Posterior vena cava (tissue), 2 donors: ENCODE measurements at regions not wholly inside any gene's neighbourhood (a gene's known extent, or its start where the extent isn't known, plus 50 kb on each side); places are given as distances from the start of the nearest gene placed in this dataset.
"Not testable (repeated sequence)": the region's sequence is repeated elsewhere in the genome, so short reads cannot be mapped to it uniquely, and the experiment has no call there.

ENCODE experiments used
- DNase-seq: peaks from one replicate; pipeline ENCODE4 v3.0.0-alpha.2; 2020; ENCODE audit warnings: low spot score
- intact Hi-C, 2 donors: fragments of 100-400 bp; cut with DNase I; formaldehyde crosslinking; loops; one replicate each; pipeline versions ENCODE4 v1.14.1 to v1.14.2; 2022 to 2023
- donor health status: DM: yes; HTN: yes; CAD: no.
- donor health status: DM: yes; HTN: yes; CAD: no.

- intact Hi-C loops, result no loop called here
- DNase-seq, result no peak
Measured at GRCh38 chr14:53861781-53862180, 94.8 kb downstream of the BMP4 start.

GRCh38 chr14:53858345-53858684 is 98.3 kb downstream of the BMP4 start:
- intact Hi-C loops, result no loop called here

GRCh38 chr14:53857625-53858344 is 98.8 kb downstream of the BMP4 start:
- intact Hi-C loops, result no loop called here

More at GRCh38 chr14:53858345-53858684, 98.3 kb downstream of the BMP4 start:
- no peak for DNase-seq

GRCh38 chr14:53855574-53855973 is 101.1 kb downstream of the BMP4 start:
- no peak for DNase-seq
- intact Hi-C loops, result no loop called here

More at GRCh38 chr14:53857625-53858344, 98.8 kb downstream of the BMP4 start:
- DNase-seq, result no peak

- no peak for DNase-seq
- intact Hi-C loops, result no loop called here
Measured at GRCh38 chr14:53855127-53855526, 101.5 kb downstream of the BMP4 start.

GRCh38 chr14:53851394-53852090 is 105.1 kb downstream of the BMP4 start:
- DNase-seq, result no peak
- intact Hi-C loops, result no loop called here

GRCh38 chr14:53850714-53851296 is 105.8 kb downstream of the BMP4 start:
- no peak for DNase-seq
- intact Hi-C loops, result no loop called here

GRCh38 chr14:53849549-53849948 is 107.1 kb downstream of the BMP4 start:
- DNase-seq, result no peak
- intact Hi-C loops, result no loop called here

GRCh38 chr14:53848854-53849253 is 107.8 kb downstream of the BMP4 start:
- intact Hi-C loops, result no loop called here
- DNase-seq, result no peak

- intact Hi-C loops, result no loop called here
- no peak for DNase-seq
Measured at GRCh38 chr14:53847881-53848280, 108.7 kb downstream of the BMP4 start.

GRCh38 chr14:53847057-53847456 is 109.6 kb downstream of the BMP4 start:
- no peak for DNase-seq
- intact Hi-C loops, result no loop called here

- intact Hi-C loops, result no loop called here
- no peak for DNase-seq
Measured at GRCh38 chr14:53845813-53846693, 110.6 kb downstream of the BMP4 start.

- intact Hi-C loops, result no loop called here
- DNase-seq, result no peak
Measured at GRCh38 chr14:53842938-53843337, 113.7 kb downstream of the BMP4 start.

GRCh38 chr14:53841109-53842099 is 115.2 kb downstream of the BMP4 start:
- intact Hi-C loops, result no loop called here
- no peak for DNase-seq

- DNase-seq, result no peak
- intact Hi-C loops, result no loop called here
Measured at GRCh38 chr14:53840444-53840843, 116.2 kb downstream of the BMP4 start.

GRCh38 chr14:53838374-53838773 is 118.3 kb downstream of the BMP4 start:
- no peak for DNase-seq
- intact Hi-C loops, result no loop called here

- intact Hi-C loops, DNase-seq: not testable (repeated sequence)
Measured at GRCh38 chr14:53837656-53838055, 119.0 kb downstream of the BMP4 start.

- DNase-seq, result no peak
- intact Hi-C loops, result no loop called here
Measured at GRCh38 chr14:53836551-53836950, 120.1 kb downstream of the BMP4 start.

- intact Hi-C loops, result no loop called here
- no peak for DNase-seq
Measured at GRCh38 chr14:53828820-53829219, 127.8 kb downstream of the BMP4 start.
